ENCODE measurements at regions not wholly inside any gene's neighbourhood (a gene's known extent, or its start where the extent isn't known, plus 50 kb on each side); places are given as distances from the start of the nearest gene placed in this dataset.

DNA sequence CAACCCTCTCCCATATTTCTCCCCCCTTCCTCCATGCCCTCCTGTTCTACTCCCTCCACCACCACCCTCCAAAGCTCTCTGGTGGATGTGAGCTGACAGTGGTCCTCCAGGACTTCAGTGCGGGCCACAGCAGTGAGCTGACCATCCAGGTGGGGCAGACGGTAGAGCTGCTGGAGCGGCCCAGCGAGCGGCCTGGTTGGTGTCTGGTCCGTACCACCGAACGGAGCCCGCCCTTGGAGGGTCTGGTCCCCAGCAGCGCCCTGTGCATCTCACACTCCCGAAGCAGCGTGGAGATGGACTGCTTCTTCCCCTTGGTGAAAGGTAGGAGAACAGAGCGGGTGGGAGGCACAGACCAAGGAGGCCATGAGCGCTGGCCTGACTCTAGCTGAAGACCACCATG lies 167.5 kb upstream of the UMPS start:
- Histone ChIP-seq H3K27me3 (ENCODE audit: control insufficient read depth, insufficient read depth, low read length) (peaks cover 11% of the 10 kb centered on the region), H3K4me3 (ENCODE audit: low read depth, low read length) (no peak overlapping the region), H3K36me3 (ENCODE audit: control insufficient read depth, insufficient read depth, low read length) (no peaks in the 10 kb centered on the region)
- DNase-seq (ENCODE audit: low read depth), result no peak
- TF ChIP-seq, protein P1, sequence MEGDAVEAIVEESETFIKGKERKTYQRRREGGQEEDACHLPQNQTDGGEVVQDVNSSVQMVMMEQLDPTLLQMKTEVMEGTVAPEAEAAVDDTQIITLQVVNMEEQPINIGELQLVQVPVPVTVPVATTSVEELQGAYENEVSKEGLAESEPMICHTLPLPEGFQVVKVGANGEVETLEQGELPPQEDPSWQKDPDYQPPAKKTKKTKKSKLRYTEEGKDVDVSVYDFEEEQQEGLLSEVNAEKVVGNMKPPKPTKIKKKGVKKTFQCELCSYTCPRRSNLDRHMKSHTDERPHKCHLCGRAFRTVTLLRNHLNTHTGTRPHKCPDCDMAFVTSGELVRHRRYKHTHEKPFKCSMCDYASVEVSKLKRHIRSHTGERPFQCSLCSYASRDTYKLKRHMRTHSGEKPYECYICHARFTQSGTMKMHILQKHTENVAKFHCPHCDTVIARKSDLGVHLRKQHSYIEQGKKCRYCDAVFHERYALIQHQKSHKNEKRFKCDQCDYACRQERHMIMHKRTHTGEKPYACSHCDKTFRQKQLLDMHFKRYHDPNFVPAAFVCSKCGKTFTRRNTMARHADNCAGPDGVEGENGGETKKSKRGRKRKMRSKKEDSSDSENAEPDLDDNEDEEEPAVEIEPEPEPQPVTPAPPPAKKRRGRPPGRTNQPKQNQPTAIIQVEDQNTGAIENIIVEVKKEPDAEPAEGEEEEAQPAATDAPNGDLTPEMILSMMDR (IDR thresholded peaks at IDR 0.05; ENCODE audit: insufficient read depth, low read length, poor library complexity, severe bottlenecking), result no peak

DNA sequence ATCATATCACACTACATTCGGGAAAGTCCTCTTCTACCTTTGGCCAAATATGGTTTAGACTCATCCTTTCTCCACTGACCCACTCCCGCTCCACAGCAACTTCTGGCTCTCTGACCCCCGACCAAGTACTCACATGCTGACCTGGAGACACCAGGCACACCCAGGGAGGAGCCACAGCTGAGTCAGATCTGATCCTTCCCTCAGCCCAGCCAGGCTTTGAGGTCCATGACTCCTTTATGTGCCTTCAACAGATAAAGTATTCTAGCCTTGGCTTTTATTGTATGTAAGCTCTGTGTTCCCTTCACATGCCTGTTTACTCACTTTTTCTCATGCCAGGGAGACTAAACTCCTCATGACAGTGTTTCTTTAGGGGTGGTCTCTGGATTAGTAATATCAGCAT lies 166.9 kb upstream of the UMPS start:
- Histone ChIP-seq H3K27me3 (ENCODE audit: control insufficient read depth, insufficient read depth, low read length) (peaks cover 11% of the 10 kb centered on the region), H3K4me3 (ENCODE audit: low read depth, low read length) (no peak overlapping the region), H3K36me3 (ENCODE audit: control insufficient read depth, insufficient read depth, low read length) (no peaks in the 10 kb centered on the region)
- TF ChIP-seq, protein P1 (IDR thresholded peaks at IDR 0.05; ENCODE audit: insufficient read depth, low read length, poor library complexity, severe bottlenecking), result no peak
- DNase-seq (ENCODE audit: low read depth), result no peak

DNA sequence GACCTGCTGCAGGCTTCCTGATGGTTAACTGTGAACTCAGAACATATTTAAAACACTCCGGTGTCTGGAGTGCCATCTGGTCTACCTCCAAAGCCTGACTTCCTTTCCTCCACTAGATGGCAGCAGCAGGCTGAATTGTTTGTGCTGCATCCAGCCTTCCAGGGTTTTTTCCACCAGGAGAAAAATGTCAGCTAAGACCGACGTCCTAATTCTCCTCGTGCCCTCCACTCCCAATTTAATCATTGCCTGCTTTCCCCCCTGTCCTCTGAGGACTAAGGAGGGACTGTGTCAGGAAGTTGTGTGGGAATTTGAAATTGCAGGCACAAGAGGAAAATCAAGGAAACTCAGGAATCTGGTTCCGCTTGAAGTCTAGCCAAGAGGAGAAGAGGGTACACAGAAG lies 165.2 kb upstream of the UMPS start:
- Histone ChIP-seq H3K36me3 (ENCODE audit: control insufficient read depth, insufficient read depth, low read length) (no peaks in the 10 kb centered on the region), H3K4me3 (ENCODE audit: low read depth, low read length) (no peak overlapping the region), H3K27me3 (ENCODE audit: control insufficient read depth, insufficient read depth, low read length) (peaks cover 11% of the 10 kb centered on the region)
- DNase-seq (ENCODE audit: low read depth), result no peak
- TF ChIP-seq, protein P1 (IDR thresholded peaks at IDR 0.05; ENCODE audit: insufficient read depth, low read length, poor library complexity, severe bottlenecking), result peak; percentile 84

DNA sequence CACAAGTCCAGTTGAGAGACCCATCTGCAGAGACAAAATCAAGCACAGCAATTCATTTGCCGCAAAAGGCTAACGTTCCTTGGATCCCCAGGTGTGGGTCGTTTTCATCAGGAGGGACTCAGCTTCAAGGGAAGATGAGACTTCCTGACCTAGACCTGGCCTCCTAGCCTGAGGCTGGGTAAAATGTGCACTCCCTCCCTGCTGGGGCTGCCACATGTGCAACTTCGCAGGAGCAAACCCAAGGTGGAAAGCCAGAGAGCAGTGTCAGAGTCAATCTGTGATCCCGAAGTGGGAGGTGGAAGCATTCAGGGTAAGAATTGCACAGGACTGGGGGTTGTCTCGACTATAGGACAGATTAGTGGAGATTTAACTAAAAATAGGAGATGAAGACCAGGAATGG lies 164.7 kb upstream of the UMPS start:
- TF ChIP-seq, protein P1 (IDR thresholded peaks at IDR 0.05; ENCODE audit: insufficient read depth, low read length, poor library complexity, severe bottlenecking), result no peak
- H3K27me3 ChIP-seq (ENCODE audit: control insufficient read depth, insufficient read depth, low read length), result peaks cover 11% of the 10 kb centered on the region
- H3K4me3 ChIP-seq (ENCODE audit: low read depth, low read length), result no peak overlapping the region
- no peak for DNase-seq (ENCODE audit: low read depth)
- no peaks in the 10 kb centered on the region for H3K36me3 ChIP-seq (ENCODE audit: control insufficient read depth, insufficient read depth, low read length)

DNA sequence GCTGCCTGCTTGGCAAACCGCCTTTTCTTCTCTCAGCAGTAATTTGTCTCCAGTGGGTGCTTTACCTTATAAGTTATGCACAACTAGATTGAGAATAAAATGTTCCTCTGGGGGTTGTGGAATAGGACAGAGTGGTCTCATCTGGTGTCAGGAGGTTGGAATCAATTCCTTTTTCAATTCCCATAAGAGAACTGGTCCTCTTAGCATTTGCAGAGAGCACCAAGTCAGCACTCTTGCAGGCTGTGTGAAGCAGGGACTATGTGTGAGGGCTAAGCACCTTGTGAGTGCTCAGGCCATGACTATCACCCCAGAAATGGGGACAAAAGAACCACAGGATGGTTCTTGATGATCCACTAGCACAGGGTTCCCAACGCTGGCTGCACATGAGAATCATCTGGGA lies 163.6 kb upstream of the UMPS start:
- no peak overlapping the region for H3K4me3 ChIP-seq (ENCODE audit: low read depth, low read length)
- DNase-seq (ENCODE audit: low read depth), result no peak
- no peaks in the 10 kb centered on the region for H3K36me3 ChIP-seq (ENCODE audit: control insufficient read depth, insufficient read depth, low read length)
- TF ChIP-seq, protein P1 (IDR thresholded peaks at IDR 0.05; ENCODE audit: insufficient read depth, low read length, poor library complexity, severe bottlenecking), result no peak
- peaks cover 11% of the 10 kb centered on the region for H3K27me3 ChIP-seq (ENCODE audit: control insufficient read depth, insufficient read depth, low read length)

DNA sequence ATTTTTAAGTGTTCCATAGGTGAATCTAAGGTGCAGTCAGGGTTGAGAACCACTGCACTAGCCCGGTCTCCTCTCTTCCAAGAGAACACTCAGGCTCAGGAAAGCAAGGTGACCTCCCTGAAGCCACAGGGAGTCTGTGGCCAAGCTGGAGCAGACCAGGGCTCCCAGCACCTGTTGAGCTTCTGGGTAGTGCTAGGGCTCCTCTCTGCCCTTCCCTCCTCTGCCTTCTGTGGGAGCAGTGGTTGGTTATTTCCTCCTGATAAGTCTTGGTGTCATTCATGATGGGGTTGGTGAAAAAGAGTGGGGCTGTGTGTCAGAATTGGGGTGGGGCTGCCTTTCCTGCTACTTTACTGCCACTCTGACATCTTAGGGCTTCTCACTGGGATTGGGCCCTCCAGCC lies 163.1 kb upstream of the UMPS start:
- no peak overlapping the region for H3K4me3 ChIP-seq (ENCODE audit: low read depth, low read length)
- TF ChIP-seq, protein P1 (IDR thresholded peaks at IDR 0.05; ENCODE audit: insufficient read depth, low read length, poor library complexity, severe bottlenecking), result no peak
- DNase-seq (ENCODE audit: low read depth), result no peak
- no peaks in the 10 kb centered on the region for H3K36me3 ChIP-seq (ENCODE audit: control insufficient read depth, insufficient read depth, low read length)
- H3K27me3 ChIP-seq (ENCODE audit: control insufficient read depth, insufficient read depth, low read length), result peaks cover 8% of the 10 kb centered on the region
